ENCODE measurements at regions not wholly inside any gene's neighbourhood (a gene's known extent, or its start where the extent isn't known, plus 50 kb on each side); places are given as distances from the start of the nearest gene placed in this dataset.

DNA sequence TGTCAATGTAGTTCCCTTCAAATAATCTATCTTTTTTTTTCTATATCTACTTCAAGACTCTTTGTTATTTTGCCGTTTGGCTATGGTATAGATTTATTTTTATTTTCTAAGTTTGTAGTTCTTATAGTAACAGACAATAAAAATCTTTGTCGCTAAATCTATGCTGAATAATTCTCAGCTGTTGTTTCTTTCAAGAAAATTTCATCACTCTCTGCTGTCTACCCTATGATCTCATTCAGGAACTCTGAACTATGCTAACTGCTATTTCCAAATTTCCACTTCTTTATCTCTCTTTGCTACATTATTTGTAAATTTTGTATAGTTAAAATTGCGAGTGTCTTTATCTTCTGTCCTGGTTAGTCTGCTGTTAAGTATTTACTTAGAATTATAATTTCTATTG lies 353.6 kb downstream of the LRFN5 start:
- Mint-ChIP-seq H3K9me3 (ENCODE audit: unreplicated experiment) (peaks cover 3% of the 10 kb centered on the region), H3K4me1 (ENCODE audit: low read depth, unreplicated experiment) (no peaks in the 10 kb centered on the region), H3K27ac (ENCODE audit: unreplicated experiment) (no peak overlapping the region), H3K36me3 (ENCODE audit: unreplicated experiment) (peaks cover 5% of the 10 kb centered on the region), H3K4me3 (ENCODE audit: unreplicated experiment) (no peak overlapping the region), H3K27me3 (ENCODE audit: unreplicated experiment) (peaks cover 2% of the 10 kb centered on the region)
- TF ChIP-seq, protein P1, sequence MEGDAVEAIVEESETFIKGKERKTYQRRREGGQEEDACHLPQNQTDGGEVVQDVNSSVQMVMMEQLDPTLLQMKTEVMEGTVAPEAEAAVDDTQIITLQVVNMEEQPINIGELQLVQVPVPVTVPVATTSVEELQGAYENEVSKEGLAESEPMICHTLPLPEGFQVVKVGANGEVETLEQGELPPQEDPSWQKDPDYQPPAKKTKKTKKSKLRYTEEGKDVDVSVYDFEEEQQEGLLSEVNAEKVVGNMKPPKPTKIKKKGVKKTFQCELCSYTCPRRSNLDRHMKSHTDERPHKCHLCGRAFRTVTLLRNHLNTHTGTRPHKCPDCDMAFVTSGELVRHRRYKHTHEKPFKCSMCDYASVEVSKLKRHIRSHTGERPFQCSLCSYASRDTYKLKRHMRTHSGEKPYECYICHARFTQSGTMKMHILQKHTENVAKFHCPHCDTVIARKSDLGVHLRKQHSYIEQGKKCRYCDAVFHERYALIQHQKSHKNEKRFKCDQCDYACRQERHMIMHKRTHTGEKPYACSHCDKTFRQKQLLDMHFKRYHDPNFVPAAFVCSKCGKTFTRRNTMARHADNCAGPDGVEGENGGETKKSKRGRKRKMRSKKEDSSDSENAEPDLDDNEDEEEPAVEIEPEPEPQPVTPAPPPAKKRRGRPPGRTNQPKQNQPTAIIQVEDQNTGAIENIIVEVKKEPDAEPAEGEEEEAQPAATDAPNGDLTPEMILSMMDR (IDR thresholded peaks at IDR 0.05; ENCODE audit: partially characterized antibody, unreplicated experiment): no peak
- DNase-seq: no peak

DNA sequence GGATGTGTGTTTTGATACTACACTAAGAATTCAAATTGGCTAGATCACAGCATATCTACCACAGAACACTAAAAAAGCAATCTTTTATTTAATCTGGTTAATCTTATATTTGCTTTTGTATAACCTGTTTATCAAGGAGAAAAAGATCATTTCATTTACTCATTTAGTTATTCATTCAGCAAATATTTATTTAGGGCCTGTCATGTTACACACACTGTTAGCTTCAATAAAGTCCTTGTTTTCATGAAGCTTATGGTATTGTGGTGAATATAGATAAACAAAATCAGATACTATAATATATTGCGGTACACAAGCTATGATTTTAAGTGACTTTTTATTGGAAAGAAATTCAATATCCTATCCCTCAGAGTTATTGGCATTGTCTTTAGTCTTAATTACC lies 350.8 kb downstream of the LRFN5 start:
- Mint-ChIP-seq H3K27me3 (ENCODE audit: unreplicated experiment) (peaks cover 3% of the 10 kb centered on the region), H3K36me3 (ENCODE audit: unreplicated experiment) (no peaks in the 10 kb centered on the region), H3K9me3 (ENCODE audit: unreplicated experiment) (peaks cover 1% of the 10 kb centered on the region), H3K4me1 (ENCODE audit: low read depth, unreplicated experiment) (no peaks in the 10 kb centered on the region), H3K4me3 (ENCODE audit: unreplicated experiment) (no peak overlapping the region), H3K27ac (ENCODE audit: unreplicated experiment) (no peak overlapping the region)
- no peak for DNase-seq
- TF ChIP-seq, protein P1 (IDR thresholded peaks at IDR 0.05; ENCODE audit: partially characterized antibody, unreplicated experiment): no peak
